Keratinocyte (primary cell): ENCODE measurements at regions not wholly inside any gene's neighbourhood (a gene's known extent, or its start where the extent isn't known, plus 50 kb on each side); places are given as distances from the start of the nearest gene placed in this dataset.

Source experiments
- DNase-seq: peaks from one replicate; pipeline ENCODE4 v3.0.0-alpha.2; 2011; ENCODE audit warnings: low read depth, missing footprints, low spot score
- FAIRE-seq: peaks from 2 replicates; lab custom pipeline; 2011; peaks lifted over from hg19 to GRCh38; lab: Jason Lieb, UNC
- H2AFZ ChIP-seq: 2 replicates; pipeline ENCODE4 v1.6.0; 2012; ENCODE audit warnings: low read length, control low read depth, inconsistent platforms; ENCODE audit not compliant: control insufficient read depth
- H3K27ac ChIP-seq: 2 replicates; pipeline ENCODE4 v1.5.1; 2011; ENCODE audit warnings: low read length; ENCODE audit not compliant: control insufficient read depth, insufficient read depth
- H3K27me3 ChIP-seq: 3 replicates; pipeline ENCODE4 v1.6.0; 2011; ENCODE audit warnings: low read length; ENCODE audit not compliant: control insufficient read depth, insufficient read depth; ENCODE audit errors: extremely low read depth
- H3K36me3 ChIP-seq, 2 experiments: 2 replicates in 1 of 2; 3 replicates in 1 of 2; pipeline ENCODE4 v1.5.1; 2011; ENCODE audit warnings: low read length in 2 of 2, mild to moderate bottlenecking in 1 of 2; ENCODE audit not compliant: control insufficient read depth in 2 of 2, insufficient read depth in 2 of 2; ENCODE audit errors: extremely low read depth in 1 of 2
- H3K4me1 ChIP-seq: 3 replicates; pipeline ENCODE4 v1.5.1; 2011; ENCODE audit warnings: low read length; ENCODE audit not compliant: control insufficient read depth, insufficient read depth; ENCODE audit errors: extremely low read depth
- H3K4me2 ChIP-seq: 3 replicates; pipeline ENCODE4 v1.6.0; 2011; ENCODE audit warnings: low read depth, low read length; ENCODE audit not compliant: control insufficient read depth, insufficient read depth; ENCODE audit errors: extremely low read depth
- H3K4me3 ChIP-seq, 3 experiments: fragments of 200-600 bp in 1 of 3; sonication (generic) in 1 of 3; 2 replicates in 2 of 3; 3 replicates in 1 of 3; pipeline ENCODE4 v1.5.1; 2011 to 2016; ENCODE audit warnings: low read length in 3 of 3, mild to moderate bottlenecking in 3 of 3, control low read depth in 2 of 3, inconsistent platforms in 1 of 3, low read depth in 1 of 3, mixed read lengths in 1 of 3, mixed run types in 1 of 3, moderate library complexity in 1 of 3; ENCODE audit not compliant: control insufficient read depth in 2 of 3, insufficient read depth in 2 of 3; ENCODE audit errors: extremely low read depth in 1 of 3
- H3K79me2 ChIP-seq: 2 replicates; pipeline ENCODE4 v1.6.0; 2012; ENCODE audit warnings: low read length; ENCODE audit not compliant: control insufficient read depth, insufficient read depth
- H3K9ac ChIP-seq: 3 replicates; pipeline ENCODE4 v1.6.0; 2011; ENCODE audit warnings: low read length; ENCODE audit not compliant: control insufficient read depth, insufficient read depth; ENCODE audit errors: extremely low read depth
- H3K9me1 ChIP-seq: 3 replicates; pipeline ENCODE4 v1.6.0; 2011; ENCODE audit warnings: low read length; ENCODE audit not compliant: control insufficient read depth, insufficient read depth; ENCODE audit errors: extremely low read depth
- H3K9me3 ChIP-seq: 2 replicates; pipeline ENCODE4 v1.5.1; 2012; ENCODE audit warnings: low read depth, low read length; ENCODE audit not compliant: control insufficient read depth
- H4K20me1 ChIP-seq: 3 replicates; pipeline ENCODE4 v1.6.0; 2011; ENCODE audit warnings: low read length; ENCODE audit not compliant: control insufficient read depth, insufficient read depth; ENCODE audit errors: extremely low read depth
- EZH2 ChIP-seq: IDR thresholded peaks from one replicate; pipeline ENCODE4 v1.6.1; 2012; ENCODE audit warnings: inconsistent platforms, mild to moderate bottlenecking, low read length, moderate library complexity
- dilution Hi-C: fragments of 300-500 bp; cut with MboI; formaldehyde crosslinking; loops from one replicate; pipeline ENCODE4 v1.7.0; 2020; ENCODE audit warnings: low sequenced_read_pairs; ENCODE audit not compliant: extremely low pct_ligation_motif_present
- TF ChIP-seq, protein P1 (sequence below), 3 experiments: IDR thresholded peaks in 1 of 3; conservative IDR thresholded peaks in 1 of 3; optimal IDR thresholded peaks in 1 of 3; 2 replicates in 2 of 3; 3 replicates in 1 of 3; pipeline versions ENCODE3 to v1.5.1; 2011; ENCODE audit warnings: low read length in 3 of 3, mild to moderate bottlenecking in 3 of 3, moderate library complexity in 2 of 3, control low read depth in 1 of 3, inconsistent platforms in 1 of 3; ENCODE audit not compliant: insufficient read depth in 2 of 3; ENCODE audit errors: extremely low read depth in 1 of 3

- DNase-seq (no peak), FAIRE-seq (no peak)
- Histone ChIP-seq H3K4me3 (no peak overlapping the region), H3K27me3 (peaks cover 6% of the 10 kb centered on the region), H3K9ac (no peak overlapping the region), H3K9me3 (no peaks in the 10 kb centered on the region), H3K9me1 (no peaks in the 10 kb centered on the region), H3K36me3 (no peaks in the 10 kb centered on the region), H3K27ac (no peak overlapping the region), H3K4me1 (peaks cover 12% of the 10 kb centered on the region), H4K20me1 (no peaks in the 10 kb centered on the region), H2AFZ (no peak overlapping the region), H3K79me2 (no peaks in the 10 kb centered on the region), H3K4me2 (no peak overlapping the region)
- dilution Hi-C loops = no loop called here
- TF ChIP-seq EZH2 = no peak
- TF ChIP-seq, protein P1, sequence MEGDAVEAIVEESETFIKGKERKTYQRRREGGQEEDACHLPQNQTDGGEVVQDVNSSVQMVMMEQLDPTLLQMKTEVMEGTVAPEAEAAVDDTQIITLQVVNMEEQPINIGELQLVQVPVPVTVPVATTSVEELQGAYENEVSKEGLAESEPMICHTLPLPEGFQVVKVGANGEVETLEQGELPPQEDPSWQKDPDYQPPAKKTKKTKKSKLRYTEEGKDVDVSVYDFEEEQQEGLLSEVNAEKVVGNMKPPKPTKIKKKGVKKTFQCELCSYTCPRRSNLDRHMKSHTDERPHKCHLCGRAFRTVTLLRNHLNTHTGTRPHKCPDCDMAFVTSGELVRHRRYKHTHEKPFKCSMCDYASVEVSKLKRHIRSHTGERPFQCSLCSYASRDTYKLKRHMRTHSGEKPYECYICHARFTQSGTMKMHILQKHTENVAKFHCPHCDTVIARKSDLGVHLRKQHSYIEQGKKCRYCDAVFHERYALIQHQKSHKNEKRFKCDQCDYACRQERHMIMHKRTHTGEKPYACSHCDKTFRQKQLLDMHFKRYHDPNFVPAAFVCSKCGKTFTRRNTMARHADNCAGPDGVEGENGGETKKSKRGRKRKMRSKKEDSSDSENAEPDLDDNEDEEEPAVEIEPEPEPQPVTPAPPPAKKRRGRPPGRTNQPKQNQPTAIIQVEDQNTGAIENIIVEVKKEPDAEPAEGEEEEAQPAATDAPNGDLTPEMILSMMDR (optimal IDR thresholded peaks at IDR 0.05 in 1 of 3, IDR thresholded peaks at IDR 0.05 in 1 of 3, conservative IDR thresholded peaks at IDR 0.05 in 1 of 3; ENCODE audit: extremely low read depth in 1 of 3, insufficient read depth in 2 of 3, low read length in 3 of 3) = no peak
These were observed 85.2 kb upstream of the LINC01488 start for GRCh38 chr11:69396051-69396947.

DNA sequence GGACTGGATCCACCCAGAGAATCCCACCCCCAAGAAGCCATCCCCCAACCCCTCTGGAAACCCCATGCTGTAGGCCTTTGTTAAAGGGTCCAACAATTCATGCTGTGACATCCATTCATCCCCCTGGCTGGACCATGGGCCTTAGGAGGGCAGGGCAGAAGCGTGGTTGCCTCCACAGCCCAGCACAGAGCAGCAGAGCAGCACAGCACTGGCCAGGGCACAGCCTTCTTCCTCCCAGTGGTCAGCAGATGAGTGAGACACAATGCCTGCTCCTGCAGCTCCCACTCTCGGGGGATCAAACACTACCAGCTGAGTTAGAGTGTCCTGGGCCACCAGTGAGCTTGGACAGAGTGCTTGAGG, 84.5 kb upstream of the LINC01488 start:
- H3K4me3 ChIP-seq = no peak overlapping the region
- H3K27ac ChIP-seq = no peak overlapping the region
- H4K20me1 ChIP-seq = no peaks in the 10 kb centered on the region
- no peak overlapping the region for H3K4me2 ChIP-seq
- DNase-seq (no peak), FAIRE-seq (no peak)
- TF ChIP-seq, protein P1 (optimal IDR thresholded peaks at IDR 0.05 in 1 of 3, IDR thresholded peaks at IDR 0.05 in 1 of 3, conservative IDR thresholded peaks at IDR 0.05 in 1 of 3; ENCODE audit: extremely low read depth in 1 of 3, insufficient read depth in 2 of 3, low read length in 3 of 3) = no peak
- TF ChIP-seq EZH2 = no peak
- H2AFZ ChIP-seq = no peak overlapping the region
- peaks cover 12% of the 10 kb centered on the region for H3K4me1 ChIP-seq
- no peaks in the 10 kb centered on the region for H3K9me3 ChIP-seq
- no peaks in the 10 kb centered on the region for H3K79me2 ChIP-seq
- H3K9ac ChIP-seq = no peak overlapping the region
- dilution Hi-C loops = no loop called here
- no peaks in the 10 kb centered on the region for H3K36me3 ChIP-seq
- H3K9me1 ChIP-seq = no peaks in the 10 kb centered on the region
- H3K27me3 ChIP-seq = peaks cover 6% of the 10 kb centered on the region
